SU-DHL-6 (cell line): ENCODE measurements at regions not wholly inside any gene's neighbourhood (a gene's known extent, or its start where the extent isn't known, plus 50 kb on each side); places are given as distances from the start of the nearest gene placed in this dataset.

Experiments used
- CTCF ChIP-seq: fragments of 200-600 bp; sonication (generic); IDR thresholded peaks from one replicate; pipeline ENCODE4 v1.5.1; 2017; ENCODE audit warnings: antibody characterized with exemption, mild to moderate bottlenecking, low read length, moderate library complexity; ENCODE audit not compliant: insufficient read depth, poor library complexity, severe bottlenecking
- EZH2phosphoT487 ChIP-seq: fragments of 200-600 bp; sonication (generic), shearing (Covaris generic); conservative IDR thresholded peaks from 2 replicates; pipeline ENCODE4 v1.6.1; 2018; ENCODE audit warnings: mild to moderate bottlenecking, antibody characterized with exemption, low read length, moderate library complexity, mixed read lengths

GRCh38 chr19:28534766-28535351 lies 678.1 kb downstream of the UQCRFS1 start:
- TF ChIP-seq CTCF (no peak), EZH2phosphoT487 (no peak)
